NCI-H1092 treated with DMSO at 0.1 percent for 48 hours (cell line): ENCODE measurements at regions not wholly inside any gene's neighbourhood (a gene's known extent, or its start where the extent isn't known, plus 50 kb on each side); places are given as distances from the start of the nearest gene placed in this dataset.

ENCODE experiments used
- DNase-seq: peaks from one replicate; lab custom pipeline; 2025; lab: John Stamatoyannopoulos, UW

DNA sequence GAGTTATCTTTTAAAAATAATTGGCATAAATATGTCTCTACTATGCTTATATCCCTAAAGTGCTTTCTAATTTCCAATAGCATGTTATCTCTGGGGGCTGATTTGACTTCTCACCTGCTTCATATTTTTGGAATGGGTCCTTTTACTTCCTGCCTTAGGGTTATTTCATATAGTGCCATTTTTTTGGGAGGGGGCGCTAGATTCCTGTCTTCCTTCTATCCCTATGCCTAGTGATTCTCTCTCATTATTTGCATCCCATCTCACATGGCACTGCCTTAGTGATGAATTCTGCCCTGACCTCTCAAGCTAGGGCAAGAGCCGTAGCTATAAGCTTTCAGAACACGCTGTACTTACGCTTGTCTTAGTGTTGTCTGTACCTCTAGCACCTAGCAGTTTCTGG, 150.3 kb upstream of the SLITRK3 start:
- DNase-seq: no peak

DNA sequence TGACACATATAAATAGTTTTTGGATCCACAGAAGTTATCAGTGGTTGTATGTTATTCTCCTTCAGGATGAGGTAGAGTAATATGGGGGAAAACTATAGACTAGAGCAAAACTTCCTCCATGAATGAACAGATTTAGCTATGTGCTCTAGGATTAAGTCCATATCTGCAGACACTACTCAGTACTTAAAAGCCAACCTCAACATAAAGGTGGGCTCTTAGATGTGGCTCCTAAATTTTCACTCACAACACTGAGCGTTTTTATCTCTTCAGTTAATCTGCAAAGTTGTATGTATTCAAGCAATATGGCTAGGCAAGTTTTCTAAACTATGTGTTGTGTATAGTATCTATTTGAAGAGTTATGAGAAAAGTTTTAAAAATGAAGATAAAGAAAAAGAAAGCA, 147.0 kb upstream of the SLITRK3 start:
- DNase-seq: no peak

DNA sequence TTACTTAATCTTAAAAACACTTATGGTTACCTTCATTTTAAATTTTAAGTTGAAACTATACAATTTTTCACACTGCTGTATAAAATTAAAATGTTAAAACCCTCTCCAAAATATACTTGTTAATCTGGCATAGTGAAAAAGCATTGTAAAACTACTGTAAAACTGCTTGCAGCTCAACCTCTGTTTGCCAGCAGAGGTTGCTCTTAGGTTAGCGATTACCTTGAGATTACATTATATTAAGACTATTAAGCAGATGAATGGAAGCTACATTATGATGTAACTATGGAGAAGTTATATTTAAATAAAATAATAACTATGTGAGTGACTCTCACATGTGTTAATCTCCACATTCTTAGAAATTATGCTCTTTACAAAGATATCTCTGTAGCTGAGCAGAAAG, 143.6 kb upstream of the SLITRK3 start:
- peak; percentile 3 for DNase-seq

DNA sequence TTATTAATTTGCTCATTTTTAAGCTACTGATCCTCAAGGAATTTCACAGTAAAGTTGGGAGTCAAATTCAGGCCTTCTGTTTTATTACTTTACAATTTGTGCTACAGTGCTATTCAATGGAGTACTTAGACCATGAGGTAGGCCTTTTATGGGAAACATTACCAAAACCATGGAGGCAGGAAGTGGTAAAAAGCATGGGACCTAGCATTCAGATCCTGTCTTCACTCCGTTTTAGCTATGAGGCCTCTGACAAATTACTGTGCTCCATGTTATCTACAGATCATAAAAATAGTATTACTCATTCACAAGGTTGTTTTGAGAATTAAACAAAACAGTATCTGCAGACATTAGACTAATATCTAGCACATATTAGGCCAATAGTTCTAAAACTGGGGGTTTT, 140.6 kb upstream of the SLITRK3 start:
- no peak for DNase-seq
